ENCODE measurements at regions not wholly inside any gene's neighbourhood (a gene's known extent, or its start where the extent isn't known, plus 50 kb on each side); places are given as distances from the start of the nearest gene placed in this dataset.
"Not testable (repeated sequence)": the region's sequence is repeated elsewhere in the genome, so short reads cannot be mapped to it uniquely, and the experiment has no call there.

DNA sequence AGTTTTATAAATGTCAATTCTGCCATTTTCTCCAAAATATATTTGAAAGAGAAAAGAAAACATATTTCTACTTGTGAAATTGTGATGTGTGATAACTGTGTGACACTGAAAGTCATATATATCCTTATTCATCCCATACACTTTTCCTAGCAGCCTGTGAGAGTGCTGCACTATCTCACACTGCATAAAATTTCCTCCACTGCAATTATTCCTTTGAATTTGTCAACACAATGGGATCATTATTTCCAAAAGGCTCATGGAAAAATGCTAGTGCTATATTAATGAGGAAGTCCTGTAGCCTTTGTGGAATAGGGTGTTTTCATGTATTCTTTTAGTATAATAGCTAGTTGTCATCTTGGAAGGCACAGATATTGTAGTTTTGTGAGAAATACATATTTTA, 504.1 kb downstream of the RPL10L start:
- no peak for DNase-seq

- no peak for DNase-seq
Measured at GRCh38 chr14:46147024-46147423, 504.6 kb downstream of the RPL10L start.

DNA sequence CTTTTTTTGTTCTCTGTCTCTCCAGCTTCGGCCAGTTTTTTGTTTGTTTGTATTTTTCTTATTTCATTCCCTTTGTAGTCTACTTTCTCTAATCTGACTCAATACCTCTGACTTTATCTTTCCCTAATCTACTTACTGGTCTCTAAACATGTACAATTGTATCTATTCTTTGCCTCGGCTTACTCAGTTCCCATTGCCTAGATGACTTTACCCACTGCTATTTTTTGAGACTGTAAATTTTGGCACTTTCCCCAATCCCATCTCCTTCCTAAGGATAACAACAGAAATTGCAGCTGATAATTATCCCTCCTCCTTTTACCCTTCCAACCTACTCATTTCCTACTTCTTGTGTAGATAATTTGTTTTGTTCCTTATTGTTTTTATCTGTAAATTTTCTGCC, 511.1 kb downstream of the RPL10L start:
- no peak for DNase-seq

DNA sequence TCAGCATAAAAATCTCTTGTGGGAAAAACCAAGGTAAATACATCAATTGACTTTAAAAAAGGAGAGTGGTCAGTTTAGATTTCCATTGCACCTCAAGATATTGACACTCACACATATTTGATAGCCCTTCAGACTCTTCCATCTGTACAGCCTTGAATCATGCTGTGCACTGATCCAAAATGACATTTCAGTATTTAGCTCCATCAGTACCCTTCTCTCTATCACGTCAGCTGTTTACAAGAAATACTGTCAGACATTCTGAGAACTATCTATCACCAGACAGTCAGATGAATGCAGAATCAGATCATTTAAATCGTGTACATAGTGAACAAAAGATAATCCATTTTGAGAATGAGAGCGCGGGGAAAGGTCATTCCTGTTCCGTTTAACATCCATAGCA, 511.9 kb downstream of the RPL10L start:
- DNase-seq = no peak

- DNase-seq = no peak
Measured at GRCh38 chr14:46137786-46138185, 513.8 kb downstream of the RPL10L start.

GRCh38 chr14:46136456-46136855, 515.1 kb downstream of the RPL10L start:
- no peak for DNase-seq

- DNase-seq = no peak
Measured at GRCh38 chr14:46108228-46108627, 543.4 kb downstream of the RPL10L start.

DNA sequence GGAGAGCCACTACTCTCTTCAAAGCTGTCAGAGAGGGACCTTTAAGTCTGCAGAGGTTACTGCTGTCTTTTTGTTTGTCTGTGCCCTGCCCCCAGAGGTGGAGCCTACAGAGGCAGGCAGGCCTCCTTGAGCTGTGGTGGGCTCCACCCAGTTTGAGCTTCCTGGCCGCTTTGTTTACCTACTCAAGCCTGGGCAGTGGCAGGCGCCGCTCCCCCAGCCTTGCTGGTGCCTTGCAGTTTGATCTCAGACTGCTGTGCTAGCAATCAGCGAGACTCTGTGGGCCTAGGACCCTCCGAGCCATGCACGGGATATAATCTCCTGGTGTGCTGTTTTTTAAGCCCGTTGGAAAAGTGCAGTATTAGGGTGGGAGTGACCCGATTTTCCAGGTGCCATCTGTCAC, 550.7 kb downstream of the RPL10L start:
- DNase-seq = not testable (repeated sequence)

GRCh38 chr14:46091819-46092218, 559.8 kb downstream of the RPL10L start:
- DNase-seq = no peak

- no peak for DNase-seq
Measured at GRCh38 chr14:46087604-46088003, 564.0 kb downstream of the RPL10L start.

- DNase-seq = no peak
Measured at GRCh38 chr14:46074061-46074460, 577.5 kb downstream of the RPL10L start.

GRCh38 chr14:46063872-46064271, 587.7 kb downstream of the RPL10L start:
- DNase-seq = no peak

DNA sequence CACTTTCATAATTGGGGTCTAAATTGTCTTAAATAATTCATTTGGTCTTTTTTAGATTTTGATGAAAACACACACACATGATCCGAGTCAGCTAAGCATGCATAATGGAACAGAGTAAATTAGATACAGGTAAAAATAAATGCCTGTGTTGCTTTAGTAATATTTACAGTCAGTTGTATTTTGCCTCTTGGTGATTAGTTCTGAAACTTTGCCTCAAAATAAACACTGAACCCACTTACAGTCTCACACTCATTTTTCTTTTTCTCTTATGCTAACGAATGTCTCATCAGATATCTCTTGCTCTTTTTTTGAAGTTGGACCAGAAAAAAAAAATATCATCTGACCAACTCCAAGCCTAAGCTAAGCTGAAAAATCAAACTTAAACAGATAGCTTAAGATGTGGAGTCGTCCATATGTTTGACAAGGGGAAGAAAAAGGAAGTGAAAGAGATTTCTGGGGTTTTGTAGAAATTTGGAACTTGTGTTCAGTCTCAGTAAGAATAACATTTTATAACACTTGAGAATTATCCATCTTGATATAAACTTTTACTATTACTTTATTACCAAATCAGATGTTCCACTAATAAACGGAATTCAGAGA, 592.5 kb downstream of the RPL10L start:
- DNase-seq = no peak

DNA sequence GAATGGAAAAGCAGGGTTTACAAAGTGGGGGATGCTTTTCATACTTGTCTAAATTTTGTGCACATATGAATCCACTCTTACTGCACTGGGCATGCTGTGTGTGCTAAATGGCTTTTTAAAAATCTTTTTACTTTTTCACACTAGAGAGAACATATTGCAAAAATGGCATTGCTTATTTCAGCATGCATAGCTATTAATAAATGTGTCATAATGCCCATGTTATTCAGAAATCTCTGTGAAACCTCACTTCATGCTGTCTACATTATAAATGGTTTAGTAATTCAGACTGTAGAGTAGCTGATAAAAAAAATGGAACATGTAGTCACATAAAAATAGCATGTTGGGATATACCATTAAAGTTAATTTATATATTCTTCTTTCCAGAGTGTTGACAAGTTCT, 593.8 kb downstream of the RPL10L start:
- no peak for DNase-seq

DNA sequence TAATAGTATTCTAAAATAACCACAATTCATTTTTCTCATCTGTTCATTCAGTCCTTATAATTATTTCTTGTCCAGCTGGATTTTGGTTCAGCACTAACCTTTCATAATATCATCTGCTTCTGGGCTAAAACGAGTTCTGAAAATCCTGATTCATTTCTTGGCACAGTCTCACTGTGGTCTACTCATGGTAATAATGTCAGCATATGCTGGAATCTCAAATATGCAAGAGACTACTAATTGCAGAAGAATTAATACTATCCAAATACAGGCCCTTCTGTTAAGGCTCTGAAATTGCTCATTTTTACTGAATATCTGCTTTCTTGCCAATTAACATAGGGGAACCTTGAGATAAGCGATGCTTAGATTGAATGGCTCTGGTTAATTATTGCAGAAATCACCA, 597.1 kb downstream of the RPL10L start:
- no peak for DNase-seq

- DNase-seq = no peak
Measured at GRCh38 chr14:46053221-46053620, 598.4 kb downstream of the RPL10L start.

DNA sequence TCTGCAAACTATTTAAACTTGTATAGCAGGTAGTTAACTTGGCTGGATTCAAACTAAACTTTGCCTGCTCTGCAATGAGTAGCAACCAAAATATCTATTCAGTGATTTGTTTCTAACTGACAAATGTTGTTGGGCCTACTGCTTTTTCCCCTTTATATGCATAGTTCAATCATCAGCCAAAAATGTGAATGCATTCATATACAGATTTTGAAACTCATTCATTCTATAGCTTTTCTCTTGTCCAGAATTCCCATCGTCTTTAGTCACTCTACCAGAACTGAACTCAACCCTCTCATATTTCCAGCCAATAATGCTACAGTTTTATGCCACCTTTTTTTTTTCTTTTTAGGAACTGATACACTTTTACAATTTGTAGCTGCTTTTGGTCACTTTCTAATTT, 599.8 kb downstream of the RPL10L start:
- DNase-seq = no peak

GRCh38 chr14:46048127-46048526, 603.5 kb downstream of the RPL10L start:
- DNase-seq = no peak

GRCh38 chr14:46036099-46036498, 615.5 kb downstream of the RPL10L start:
- DNase-seq = no peak

DNA sequence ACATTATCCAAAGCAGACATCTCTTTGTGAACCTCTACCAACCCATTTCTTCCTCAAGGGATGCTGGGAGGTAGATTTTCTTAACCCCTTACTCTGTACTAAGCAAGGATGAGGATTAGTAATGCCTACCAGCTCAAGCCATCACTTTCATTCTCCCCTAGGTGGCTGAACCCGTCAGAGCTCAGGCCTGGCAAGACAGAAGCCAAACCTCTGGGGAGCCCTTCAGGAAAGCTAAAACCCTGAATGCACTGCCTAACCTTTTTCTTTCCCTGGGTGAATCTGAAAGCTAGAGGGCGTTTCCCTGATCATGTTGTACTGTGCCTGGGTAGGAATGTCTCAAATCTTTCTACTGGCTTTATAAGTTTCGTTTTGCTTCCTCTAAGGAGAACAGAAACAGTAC, 617.3 kb downstream of the RPL10L start:
- no peak for DNase-seq

DNA sequence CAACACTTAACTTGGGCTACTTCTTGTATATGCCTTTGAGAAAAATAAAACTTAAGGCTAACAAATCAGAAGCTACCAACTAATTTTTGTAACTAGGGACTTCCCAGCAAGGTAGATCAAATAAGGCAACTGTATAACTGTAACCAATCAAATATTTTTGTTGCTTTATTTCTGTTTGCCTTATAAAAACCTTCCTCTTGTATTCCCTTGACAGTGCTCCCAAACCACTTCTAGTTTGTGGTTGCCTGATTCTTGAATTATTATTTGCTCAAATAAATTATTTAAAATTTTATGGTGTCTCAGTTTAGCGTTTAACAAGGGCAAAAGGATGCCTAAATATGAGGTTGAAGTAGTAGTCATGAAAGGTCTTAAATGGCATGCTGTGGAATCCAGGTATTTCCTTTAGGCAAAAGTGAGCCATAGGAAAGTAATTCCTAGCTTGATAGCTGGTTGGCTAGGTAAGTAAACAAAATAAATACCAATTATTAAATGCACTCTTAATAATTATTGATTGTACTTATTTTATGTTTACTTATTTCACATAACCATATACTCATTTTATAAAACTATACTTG, 632.6 kb downstream of the RPL10L start:
- DNase-seq = no peak

GRCh38 chr14:46008348-46008747, 643.2 kb downstream of the RPL10L start:
- DNase-seq = no peak

GRCh38 chr14:45998554-45998953, 653.0 kb downstream of the RPL10L start:
- no peak for DNase-seq

GRCh38 chr14:45990252-45990651, 661.3 kb downstream of the RPL10L start:
- DNase-seq = no peak

- DNase-seq = no peak
Measured at GRCh38 chr14:45976001-45976400, 675.6 kb downstream of the RPL10L start.

All from suppressor macrophage treated with lipopolysaccharide for 1 hour (primary cell).